Fibroblast of lung (primary cell): ENCODE measurements at regions not wholly inside any gene's neighbourhood (a gene's known extent, or its start where the extent isn't known, plus 50 kb on each side); places are given as distances from the start of the nearest gene placed in this dataset.

Source experiments
- EZH2 ChIP-seq: IDR thresholded peaks from 2 replicates; pipeline ENCODE4 v1.5.1; 2012; ENCODE audit warnings: low read length, control low read depth, mild to moderate bottlenecking; ENCODE audit errors: missing control alignments
- TF ChIP-seq, protein P1 (sequence below), 2 donors: IDR thresholded peaks in 1 of 2; conservative IDR thresholded peaks in 1 of 2; 1 replicate in 1 of 2; 2 replicates in 1 of 2; pipeline ENCODE4 v1.5.1; 2011 to 2012; ENCODE audit warnings: low read length in 2 of 2, control low read depth in 1 of 2, inconsistent platforms in 1 of 2, low read depth in 1 of 2, mild to moderate bottlenecking in 1 of 2

DNA sequence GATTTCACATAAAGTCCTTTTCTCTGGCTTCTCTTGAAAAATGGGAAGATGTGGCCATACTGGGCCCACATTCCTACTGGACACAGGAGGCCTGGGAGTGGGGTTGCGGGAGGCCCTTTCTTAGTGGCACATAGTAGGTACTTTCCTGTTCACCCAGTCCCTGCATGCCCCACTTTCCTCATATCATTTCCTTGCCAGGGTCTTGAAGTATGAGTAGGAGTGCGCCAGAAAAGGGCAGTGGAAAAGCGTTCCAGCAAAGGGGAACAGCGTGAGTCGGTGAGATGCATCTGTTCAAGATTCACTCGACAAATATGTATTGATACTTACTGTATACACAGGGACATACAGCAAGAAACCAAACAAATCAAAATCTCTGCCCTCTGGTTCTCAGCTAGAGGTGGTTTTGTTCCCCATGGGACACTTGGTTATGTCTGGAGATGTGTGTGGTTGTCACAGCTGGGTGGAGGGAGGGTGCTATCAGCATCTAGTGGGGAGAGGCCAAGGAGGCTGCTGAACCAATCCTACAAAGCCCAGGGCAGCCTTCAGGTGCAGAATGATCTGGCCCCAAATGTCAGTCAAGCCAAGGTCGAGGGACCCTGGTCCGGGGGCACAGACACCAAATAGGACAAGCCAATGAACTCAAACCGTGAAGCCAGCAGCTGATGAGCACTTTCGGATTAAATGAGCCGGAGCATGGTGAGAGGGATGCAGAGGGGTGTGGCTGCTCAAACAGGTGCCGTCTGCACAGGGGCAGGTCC, 151.4 kb downstream of the CEBPB start:
- no peak for TF ChIP-seq EZH2
- TF ChIP-seq, protein P1, sequence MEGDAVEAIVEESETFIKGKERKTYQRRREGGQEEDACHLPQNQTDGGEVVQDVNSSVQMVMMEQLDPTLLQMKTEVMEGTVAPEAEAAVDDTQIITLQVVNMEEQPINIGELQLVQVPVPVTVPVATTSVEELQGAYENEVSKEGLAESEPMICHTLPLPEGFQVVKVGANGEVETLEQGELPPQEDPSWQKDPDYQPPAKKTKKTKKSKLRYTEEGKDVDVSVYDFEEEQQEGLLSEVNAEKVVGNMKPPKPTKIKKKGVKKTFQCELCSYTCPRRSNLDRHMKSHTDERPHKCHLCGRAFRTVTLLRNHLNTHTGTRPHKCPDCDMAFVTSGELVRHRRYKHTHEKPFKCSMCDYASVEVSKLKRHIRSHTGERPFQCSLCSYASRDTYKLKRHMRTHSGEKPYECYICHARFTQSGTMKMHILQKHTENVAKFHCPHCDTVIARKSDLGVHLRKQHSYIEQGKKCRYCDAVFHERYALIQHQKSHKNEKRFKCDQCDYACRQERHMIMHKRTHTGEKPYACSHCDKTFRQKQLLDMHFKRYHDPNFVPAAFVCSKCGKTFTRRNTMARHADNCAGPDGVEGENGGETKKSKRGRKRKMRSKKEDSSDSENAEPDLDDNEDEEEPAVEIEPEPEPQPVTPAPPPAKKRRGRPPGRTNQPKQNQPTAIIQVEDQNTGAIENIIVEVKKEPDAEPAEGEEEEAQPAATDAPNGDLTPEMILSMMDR (conservative IDR thresholded peaks at IDR 0.05 in 1 of 2, IDR thresholded peaks at IDR 0.05 in 1 of 2; ENCODE audit: low read depth in 1 of 2, low read length in 2 of 2) = no peak
